Adipose tissue (tissue), 3 donors: ENCODE measurements at regions not wholly inside any gene's neighbourhood (a gene's known extent, or its start where the extent isn't known, plus 50 kb on each side); places are given as distances from the start of the nearest gene placed in this dataset.
"Not testable (repeated sequence)": the region's sequence is repeated elsewhere in the genome, so short reads cannot be mapped to it uniquely, and the experiment has no call there.

Experiments used
- H3K27ac ChIP-seq: one replicate; pipeline ENCODE4 v1.5.1; 2013; ENCODE audit warnings: low read depth, low read length
- WGBS, 3 donors: extraction: QIAGEN DNeasy Blood & Tissue Kit; methylation state at CpG; one replicate each; pipeline ENCODE4 v1.1.7; 2013; 5-methylcytosine and 5-hydroxymethylcytosine counted together
- donor health status: healthy with polysubstance abuse.
- donor health status: Bipolar disorder and iron deficiency.
- donor health status: healthy.

GRCh38 chr6:26170951-26171841, 84.0 kb downstream of the HFE start:
- 20 to 42% (median 21%) methylated on average over 10 of the region's 10 CpGs for WGBS, 3 donors
- peak overlapping the region; percentile 63 for H3K27ac ChIP-seq

- WGBS, 3 donors = 1 to 36% (median 1%) methylated on average over 10 of the region's 10 CpGs
- peak overlapping the region; percentile 63 for H3K27ac ChIP-seq
These were observed 85.4 kb downstream of the HFE start for GRCh38 chr6:26172608-26172968.

GRCh38 chr6:26173836-26174145, 86.6 kb downstream of the HFE start:
- H3K27ac ChIP-seq = no peak overlapping the region
- 87 to 97% (median 94%) methylated on average over 4 of the region's 4 CpGs for WGBS, 3 donors

- H3K27ac ChIP-seq = no peak overlapping the region
- 6 to 19% (median 14%) methylated on average over 1 of the region's 1 CpG for WGBS, 3 donors
These were observed 87.8 kb downstream of the HFE start for GRCh38 chr6:26175033-26175427.

- no peak overlapping the region for H3K27ac ChIP-seq
- 62 to 71% (median 66%) methylated on average over 5 of the region's 5 CpGs for WGBS, 3 donors
These were observed 88.4 kb downstream of the HFE start for GRCh38 chr6:26175428-26176181.

- no peak overlapping the region for H3K27ac ChIP-seq
- 84 to 97% (median 92%) methylated on average over 1 of the region's 1 CpG for WGBS, 3 donors
These were observed 92.4 kb downstream of the HFE start for GRCh38 chr6:26179675-26180074.

GRCh38 chr6:26180346-26180745, 93.1 kb downstream of the HFE start:
- H3K27ac ChIP-seq = no peak overlapping the region
- WGBS, 3 donors = 93 to 94% (median 93%) methylated on average over 7 of the region's 7 CpGs

GRCh38 chr6:26183237-26183580, 96.0 kb downstream of the HFE start:
- WGBS, 3 donors = 3 to 8% (median 7%) methylated on average over 11 of the region's 11 CpGs
- no peak overlapping the region for H3K27ac ChIP-seq

- H3K27ac ChIP-seq = no peak overlapping the region
- 1 to 3% (median 1%) methylated on average over 36 of the region's 36 CpGs for whole genome bisulfite sequencing, 3 donors
These were observed 96.5 kb downstream of the HFE start for GRCh38 chr6:26183581-26184366.

GRCh38 chr6:26184367-26184891, 97.2 kb downstream of the HFE start:
- H3K27ac ChIP-seq = no peak overlapping the region
- 46 to 55% (median 55%) methylated on average over 10 of the region's 10 CpGs for WGBS, 3 donors

GRCh38 chr6:26185004-26185403, 97.8 kb downstream of the HFE start:
- WGBS, 3 donors = 84 to 89% (median 88%) methylated on average over 2 of the region's 2 CpGs
- no peak overlapping the region for H3K27ac ChIP-seq

GRCh38 chr6:26185802-26186201, 98.6 kb downstream of the HFE start:
- 87 to 97% (median 95%) methylated on average over 3 of the region's 3 CpGs for WGBS, 3 donors
- H3K27ac ChIP-seq = no peak overlapping the region

- 95 to 98% (median 96%) methylated on average over 7 of the region's 7 CpGs for WGBS, 3 donors
- H3K27ac ChIP-seq = no peak overlapping the region
These were observed 99.4 kb downstream of the HFE start for GRCh38 chr6:26186652-26187051.

- 51 to 56% (median 55%) methylated on average over 3 of the region's 3 CpGs for WGBS, 3 donors
- no peak overlapping the region for H3K27ac ChIP-seq
These were observed 100.1 kb downstream of the HFE start for GRCh38 chr6:26187292-26187691.

- no peak overlapping the region for H3K27ac ChIP-seq
- WGBS, 3 donors = 9 to 12% (median 11%) methylated on average over 20 of the region's 20 CpGs
These were observed 100.9 kb downstream of the HFE start for GRCh38 chr6:26187981-26188635.

- WGBS, 3 donors = 81 to 93% (median 85%) methylated on average over 8 of the region's 8 CpGs
- H3K27ac ChIP-seq = not testable (repeated sequence)
These were observed 104.3 kb downstream of the HFE start for GRCh38 chr6:26191512-26191911.

GRCh38 chr6:26193467-26194328, 106.5 kb downstream of the HFE start:
- 97 to 100% (median 100%) methylated on average over 1 of the region's 1 CpG for WGBS, 3 donors
- H3K27ac ChIP-seq = no peak overlapping the region

- no peak overlapping the region for H3K27ac ChIP-seq
- 44 to 77% (median 76%) methylated on average over 3 of the region's 3 CpGs for WGBS, 3 donors
These were observed 107.1 kb downstream of the HFE start for GRCh38 chr6:26194329-26194701.
